ENCODE measurements at regions not wholly inside any gene's neighbourhood (a gene's known extent, or its start where the extent isn't known, plus 50 kb on each side); places are given as distances from the start of the nearest gene placed in this dataset.

DNA sequence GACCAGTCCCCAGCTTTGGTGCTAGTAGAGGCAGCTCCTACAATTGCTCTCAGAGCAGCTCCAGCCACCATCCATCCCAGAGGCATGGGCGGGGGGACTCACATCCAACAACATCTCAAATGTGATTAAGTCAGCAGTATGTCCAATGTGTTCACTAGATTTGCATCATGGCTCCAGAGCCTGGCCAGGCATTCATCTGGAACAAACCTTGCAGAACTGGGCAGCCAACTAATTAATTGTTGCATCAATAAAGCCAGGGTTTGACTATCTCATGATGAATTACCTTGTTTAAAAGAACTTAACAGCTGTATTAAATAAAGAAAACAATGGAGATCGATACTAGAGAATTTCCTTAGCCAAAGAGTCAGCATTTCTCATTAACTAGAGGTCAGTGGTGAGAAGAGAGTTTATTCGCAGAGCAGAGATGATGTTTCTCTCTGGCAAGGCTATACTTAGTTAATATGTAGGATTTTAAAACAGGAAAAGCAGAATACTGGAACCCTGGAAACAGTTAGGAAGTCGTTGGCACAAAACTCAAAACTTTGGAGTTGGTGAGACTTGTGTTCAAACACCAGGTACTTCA lies 494.4 kb downstream of the GRIN2A start:
- no peak for DNase-seq (ENCODE audit: low read depth)

GRCh38 chr16:9689597-9689996 lies 492.6 kb downstream of the GRIN2A start:
- DNase-seq (ENCODE audit: low read depth), result no peak

DNA sequence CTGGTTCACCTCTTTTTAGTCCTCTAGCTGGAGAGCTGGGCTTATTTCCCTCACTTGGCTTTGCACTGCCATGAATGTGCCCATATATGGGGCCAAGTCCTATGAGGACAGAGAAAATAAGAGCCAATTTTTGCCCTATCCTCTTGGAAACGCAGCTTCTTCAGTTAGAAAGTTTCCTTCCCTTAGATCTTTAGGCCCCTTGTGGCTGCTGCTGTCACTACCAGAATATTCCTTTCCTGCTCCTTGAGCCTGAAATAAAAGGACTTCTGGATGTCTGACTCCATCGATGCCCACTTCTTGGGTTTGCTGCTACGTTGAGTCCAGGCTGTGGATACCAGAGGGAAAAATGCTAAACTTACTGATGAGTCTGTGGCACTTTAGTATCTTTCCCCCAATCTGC lies 487.1 kb downstream of the GRIN2A start:
- no peak for DNase-seq (ENCODE audit: low read depth)
